ENCODE measurements at regions not wholly inside any gene's neighbourhood (a gene's known extent, or its start where the extent isn't known, plus 50 kb on each side); places are given as distances from the start of the nearest gene placed in this dataset.

DNA sequence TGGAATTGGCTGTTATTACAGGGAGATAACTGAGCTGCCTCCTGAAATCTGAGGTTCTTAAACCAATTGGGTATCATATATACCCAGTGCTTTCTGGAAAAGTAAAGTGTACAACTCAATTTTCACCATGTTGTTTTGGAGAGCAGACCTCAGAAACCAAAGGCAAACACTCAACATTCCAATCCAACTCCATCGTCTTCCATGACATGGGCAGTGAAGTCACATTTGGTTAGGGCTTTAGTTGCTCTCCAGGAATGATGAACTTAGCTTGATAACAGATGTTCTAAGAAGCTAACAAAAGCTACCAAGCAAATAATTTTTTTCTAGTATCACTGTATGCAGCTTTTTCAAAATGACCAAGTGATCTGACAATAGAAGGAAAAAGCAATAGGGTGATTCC lies 107.0 kb upstream of the SLC35G4 start:
- TF ChIP-seq, protein P1, sequence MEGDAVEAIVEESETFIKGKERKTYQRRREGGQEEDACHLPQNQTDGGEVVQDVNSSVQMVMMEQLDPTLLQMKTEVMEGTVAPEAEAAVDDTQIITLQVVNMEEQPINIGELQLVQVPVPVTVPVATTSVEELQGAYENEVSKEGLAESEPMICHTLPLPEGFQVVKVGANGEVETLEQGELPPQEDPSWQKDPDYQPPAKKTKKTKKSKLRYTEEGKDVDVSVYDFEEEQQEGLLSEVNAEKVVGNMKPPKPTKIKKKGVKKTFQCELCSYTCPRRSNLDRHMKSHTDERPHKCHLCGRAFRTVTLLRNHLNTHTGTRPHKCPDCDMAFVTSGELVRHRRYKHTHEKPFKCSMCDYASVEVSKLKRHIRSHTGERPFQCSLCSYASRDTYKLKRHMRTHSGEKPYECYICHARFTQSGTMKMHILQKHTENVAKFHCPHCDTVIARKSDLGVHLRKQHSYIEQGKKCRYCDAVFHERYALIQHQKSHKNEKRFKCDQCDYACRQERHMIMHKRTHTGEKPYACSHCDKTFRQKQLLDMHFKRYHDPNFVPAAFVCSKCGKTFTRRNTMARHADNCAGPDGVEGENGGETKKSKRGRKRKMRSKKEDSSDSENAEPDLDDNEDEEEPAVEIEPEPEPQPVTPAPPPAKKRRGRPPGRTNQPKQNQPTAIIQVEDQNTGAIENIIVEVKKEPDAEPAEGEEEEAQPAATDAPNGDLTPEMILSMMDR (IDR thresholded peaks at IDR 0.05): no peak
- Mint-ChIP-seq H3K4me1 (ENCODE audit: low read depth) (no peaks in the 10 kb centered on the region), H3K9me3 (no peaks in the 10 kb centered on the region), H3K4me3 (no peak overlapping the region), H3K27me3 (peaks cover 4% of the 10 kb centered on the region), H3K36me3 (ENCODE audit: low read depth) (no peaks in the 10 kb centered on the region), H3K27ac (no peak overlapping the region)
- no peak for ATAC-seq
- DNase-seq: no peak
- ChIA-PET CTCF (interaction anchor here (1.6 kb wide), 1 partner anchor 54 kb away, joined by 5 read pairs; no protein-coding TSS in a partner anchor), POLR2A (no interaction called here)
- intact Hi-C loops (cut with micrococcal nuclease): loop anchor here (5.0 kb wide), 1 partner anchor 50 kb away; no protein-coding TSS in a partner anchor

DNA sequence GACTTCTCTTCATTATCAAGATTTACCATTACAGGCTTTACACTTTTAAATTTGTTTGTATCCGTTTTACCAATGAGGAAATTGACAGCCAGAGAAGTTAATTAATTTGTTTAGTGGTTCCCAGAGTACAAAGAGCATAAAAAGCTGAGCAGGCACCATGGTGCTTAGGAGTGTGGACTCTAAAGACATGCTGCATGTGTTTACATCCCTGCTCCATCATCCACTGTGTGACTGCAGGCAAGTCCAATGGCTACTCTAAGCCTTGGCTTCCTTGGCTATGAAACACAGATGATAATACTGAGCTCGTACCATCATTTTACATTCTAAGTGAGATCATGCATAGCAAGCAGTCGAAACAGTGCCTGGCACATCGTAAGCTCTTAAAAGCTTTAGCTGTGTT lies 108.0 kb upstream of the SLC35G4 start:
- H3K27me3 Mint-ChIP-seq: peaks cover 2% of the 10 kb centered on the region
- no peaks in the 10 kb centered on the region for H3K36me3 Mint-ChIP-seq (ENCODE audit: low read depth)
- intact Hi-C loops (cut with micrococcal nuclease): loop anchor here (5.0 kb wide), 1 partner anchor 51 kb away; no protein-coding TSS in a partner anchor
- ATAC-seq (no peak), DNase-seq (no peak)
- H3K4me3 Mint-ChIP-seq: no peak overlapping the region
- TF ChIP-seq, protein P1 (IDR thresholded peaks at IDR 0.05): no peak
- POLR2A ChIA-PET: no interaction called here
- H3K27ac Mint-ChIP-seq: no peak overlapping the region
- no peaks in the 10 kb centered on the region for H3K4me1 Mint-ChIP-seq (ENCODE audit: low read depth)
- no peaks in the 10 kb centered on the region for H3K9me3 Mint-ChIP-seq
- CTCF ChIA-PET: no interaction called here

DNA sequence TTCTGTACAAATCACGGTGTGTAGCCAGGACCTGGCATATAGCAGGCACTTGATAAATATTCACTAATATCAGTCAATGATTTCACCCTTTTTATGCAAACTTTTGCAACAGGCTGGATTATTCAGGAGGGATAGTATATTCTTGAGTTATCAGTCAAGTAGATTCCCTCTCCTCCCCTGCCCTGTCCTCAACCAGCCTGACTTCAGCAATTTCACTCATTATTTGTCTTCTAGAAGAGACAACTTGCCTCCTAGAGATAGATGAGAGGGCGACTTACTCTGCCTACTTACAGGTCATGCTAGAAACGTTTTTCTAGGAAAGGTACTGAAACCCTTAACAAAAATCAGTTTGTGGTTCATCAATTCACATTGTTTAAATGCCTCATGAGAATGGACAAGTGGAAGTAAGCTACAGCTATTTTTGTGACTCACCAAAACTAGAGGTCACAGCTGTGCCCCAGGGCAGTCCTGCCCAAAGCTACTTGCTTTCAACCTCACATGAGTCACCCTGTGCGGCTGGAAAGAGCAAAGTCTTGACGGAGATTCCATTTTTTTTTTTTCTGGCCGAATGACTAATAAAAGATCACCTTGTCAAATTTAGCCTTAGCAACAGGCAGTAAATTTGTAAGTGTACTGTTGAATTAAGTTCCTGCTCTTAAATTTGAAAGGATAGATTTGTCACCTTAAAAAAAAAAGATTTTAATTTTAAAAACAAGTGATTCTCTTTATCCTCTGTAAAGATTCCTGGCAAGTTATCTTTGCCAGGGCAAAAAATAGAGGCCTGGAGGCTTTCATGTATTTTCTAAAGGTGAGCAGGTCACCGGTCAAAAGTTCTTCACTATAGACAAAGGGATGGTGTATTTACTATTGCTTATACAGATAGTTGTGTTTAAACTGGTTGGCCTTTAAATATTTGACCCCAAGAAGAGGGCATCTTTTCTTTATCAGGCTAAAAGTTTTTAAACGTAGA lies 109.0 kb upstream of the SLC35G4 start:
- no peak overlapping the region for H3K27ac Mint-ChIP-seq
- no peaks in the 10 kb centered on the region for H3K4me1 Mint-ChIP-seq (ENCODE audit: low read depth)
- ChIA-PET POLR2A (no interaction called here), CTCF (no interaction called here)
- H3K4me3 Mint-ChIP-seq: no peak overlapping the region
- H3K36me3 Mint-ChIP-seq (ENCODE audit: low read depth): no peaks in the 10 kb centered on the region
- TF ChIP-seq, protein P1 (IDR thresholded peaks at IDR 0.05): no peak
- DNase-seq (no peak), ATAC-seq (no peak)
- H3K9me3 Mint-ChIP-seq: no peaks in the 10 kb centered on the region
- intact Hi-C loops (cut with micrococcal nuclease): loop anchor here (5.0 kb wide), 1 partner anchor 52 kb away; no protein-coding TSS in a partner anchor
- peaks cover 2% of the 10 kb centered on the region for H3K27me3 Mint-ChIP-seq

DNA sequence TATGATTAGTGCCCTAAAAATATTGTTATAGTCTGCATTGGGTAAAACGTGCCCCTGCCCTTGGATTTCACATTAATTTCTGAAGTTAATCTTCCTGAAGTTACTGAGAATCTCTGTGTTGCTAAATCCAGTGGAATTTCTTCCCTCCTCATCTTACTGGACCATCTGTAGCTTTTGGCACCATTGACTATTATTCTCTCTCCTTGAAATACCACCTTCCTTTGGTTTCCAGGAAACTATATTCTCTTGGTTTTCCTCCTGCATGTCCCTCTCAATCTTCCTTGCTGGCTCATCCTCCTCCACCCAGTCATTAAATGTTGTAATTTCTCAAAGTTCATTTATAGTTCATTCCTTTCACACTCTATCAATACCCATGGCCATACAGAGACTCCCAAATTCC lies 110.6 kb upstream of the SLC35G4 start:
- ATAC-seq (no peak), DNase-seq (no peak)
- no peaks in the 10 kb centered on the region for H3K27me3 Mint-ChIP-seq
- no peaks in the 10 kb centered on the region for H3K36me3 Mint-ChIP-seq (ENCODE audit: low read depth)
- intact Hi-C loops (cut with micrococcal nuclease): no loop called here
- TF ChIP-seq, protein P1 (IDR thresholded peaks at IDR 0.05): no peak
- ChIA-PET CTCF (no interaction called here), POLR2A (no interaction called here)
- no peak overlapping the region for H3K4me3 Mint-ChIP-seq
- H3K9me3 Mint-ChIP-seq: no peaks in the 10 kb centered on the region
- no peak overlapping the region for H3K27ac Mint-ChIP-seq
- no peaks in the 10 kb centered on the region for H3K4me1 Mint-ChIP-seq (ENCODE audit: low read depth)

DNA sequence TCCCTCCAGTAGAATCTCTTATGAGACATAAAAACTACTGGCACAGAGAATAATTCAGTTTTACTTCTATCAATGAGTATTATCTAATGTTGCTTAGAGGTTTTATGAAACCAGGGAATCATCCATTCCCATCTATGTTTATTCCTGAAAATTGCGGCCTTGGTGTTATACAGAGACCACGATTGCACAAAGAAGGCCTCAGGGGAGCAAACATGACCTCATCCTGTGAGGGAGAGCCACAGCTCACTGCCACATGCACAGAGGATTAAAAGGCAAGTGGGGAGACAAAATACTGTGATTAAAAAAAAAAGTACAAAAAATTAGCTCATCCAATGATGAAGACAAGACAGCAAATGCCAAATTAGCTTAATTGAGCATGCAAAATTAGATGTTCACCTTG lies 111.8 kb upstream of the SLC35G4 start:
- POLR2A ChIA-PET: no interaction called here
- Mint-ChIP-seq H3K9me3 (no peaks in the 10 kb centered on the region), H3K4me1 (ENCODE audit: low read depth) (no peaks in the 10 kb centered on the region), H3K36me3 (ENCODE audit: low read depth) (no peaks in the 10 kb centered on the region), H3K27ac (no peak overlapping the region), H3K4me3 (no peak overlapping the region), H3K27me3 (no peaks in the 10 kb centered on the region)
- TF ChIP-seq, protein P1 (IDR thresholded peaks at IDR 0.05): no peak
- no peak for DNase-seq
- CTCF ChIA-PET: interaction anchor here (1.0 kb wide), 1 partner anchor 22 kb away, joined by 3 read pairs; no protein-coding TSS in a partner anchor
- no peak for ATAC-seq
- intact Hi-C loops (cut with micrococcal nuclease): no loop called here
